GM12878 (cell line): ENCODE measurements at regions not wholly inside any gene's neighbourhood (a gene's known extent, or its start where the extent isn't known, plus 50 kb on each side); places are given as distances from the start of the nearest gene placed in this dataset.

Experiments used
- ATAC-seq: fragments of 200-7000 bp; cut with Tn5 transposase; 3 replicates; pipeline ENCODE4 v1.9.1; 2020; ENCODE audit warnings: mild to moderate bottlenecking, moderate library complexity
- BruUV-seq: library from RNA; stranded (reverse); fragments of 400-500 nt; replicated peaks from 2 replicates; lab custom pipeline; 2021; lab: Mats Ljungman, UMichigan
- CTCF ChIA-PET: fragments of 300-600 bp; sonication (Branson Sonifier 250); formaldehyde crosslinking; extraction: SDS; loops from one replicate; lab custom pipeline; 2021; ENCODE audit warnings: inconsistent platforms; lab: Yijun Ruan, JAX
- POLR2A ChIA-PET: fragments of 350-600 bp; formaldehyde crosslinking; extraction: SDS; loops from one replicate; lab custom pipeline; 2021; ENCODE audit warnings: inconsistent platforms; lab: Charles Lee
- RAD21 ChIA-PET: fragments of 300-600 bp; sonication (Branson Sonifier 250); formaldehyde crosslinking; loops from one replicate; lab custom pipeline; 2023; ENCODE audit warnings: antibody characterized with exemption; ENCODE audit not compliant: unreplicated experiment; lab: Charles Lee
- SMC1A ChIA-PET: fragments of 300-600 bp; sonication (Branson Sonifier 250); formaldehyde crosslinking; loops from one replicate; lab custom pipeline; 2023; ENCODE audit not compliant: unreplicated experiment, uncharacterized antibody; lab: Charles Lee
- DNase-seq: peaks from one replicate; pipeline ENCODE4 v3.0.0-alpha.2; 2011; ENCODE audit warnings: low read depth, low spot score
- FAIRE-seq: peaks from 3 replicates; lab custom pipeline; 2011; peaks lifted over from hg19 to GRCh38; lab: Jason Lieb, UNC
- H2AFZ ChIP-seq: 2 replicates; pipeline ENCODE4 v1.6.0; 2011; ENCODE audit warnings: low read depth, low read length, control low read depth; ENCODE audit not compliant: control insufficient read depth
- H3K27ac ChIP-seq: 2 replicates; pipeline ENCODE4 v1.5.1; 2011; ENCODE audit warnings: control low read depth; ENCODE audit not compliant: control insufficient read depth, insufficient read depth
- H3K27me3 ChIP-seq, 2 experiments: replicated peaks in 1 of 2; 2 replicates each; pipeline versions ENCODE4 v1.6.0 to v1.6.1; 2011; ENCODE audit warnings: low read length in 1 of 2; ENCODE audit not compliant: control insufficient read depth in 2 of 2, insufficient read depth in 2 of 2
- H3K36me3 ChIP-seq, 2 experiments: 2 replicates each; pipeline ENCODE4 v1.5.1; 2011; ENCODE audit warnings: low read length in 1 of 2; ENCODE audit not compliant: control insufficient read depth in 2 of 2, insufficient read depth in 2 of 2
- H3K4me1 ChIP-seq: 2 replicates; pipeline ENCODE4 v1.6.1; 2011; ENCODE audit warnings: mild to moderate bottlenecking, low read length, moderate library complexity, mixed read lengths; ENCODE audit not compliant: control insufficient read depth, insufficient read depth
- H3K4me2 ChIP-seq: 2 replicates; pipeline ENCODE4 v1.6.0; 2011; ENCODE audit warnings: control low read depth; ENCODE audit not compliant: control insufficient read depth, insufficient read depth
- H3K4me3 ChIP-seq: fragments of 200-600 bp; sonication (generic); 2 replicates; pipeline ENCODE4 v1.5.1; 2016
- H3K79me2 ChIP-seq: 2 replicates; pipeline ENCODE4 v1.6.0; 2011; ENCODE audit warnings: low read length; ENCODE audit not compliant: control insufficient read depth, insufficient read depth
- H3K9ac ChIP-seq: 2 replicates; pipeline ENCODE4 v1.8.0; 2011; ENCODE audit warnings: low read length, control low read depth, mixed read lengths; ENCODE audit not compliant: control insufficient read depth, insufficient read depth
- H3K9me3 ChIP-seq: replicated peaks from 3 replicates; pipeline ENCODE4 v1.5.1; 2011; ENCODE audit warnings: mild to moderate bottlenecking, low read length; ENCODE audit not compliant: control insufficient read depth, insufficient read depth
- H4K20me1 ChIP-seq: 2 replicates; pipeline ENCODE4 v1.6.0; 2011; ENCODE audit not compliant: control insufficient read depth, insufficient read depth
- ASH2L ChIP-seq: fragments of 300-600, 200-600 bp; sonication (generic); IDR thresholded peaks from 2 replicates; pipeline ENCODE4 v1.6.1; 2017; ENCODE audit warnings: low read depth, mild to moderate bottlenecking, borderline replicate concordance
- FOXM1 ChIP-seq: IDR thresholded peaks from 2 replicates; pipeline ENCODE4 v1.6.1; 2012; ENCODE audit warnings: low read depth, mild to moderate bottlenecking, inconsistent platforms, low read length, moderate library complexity
- HCFC1 ChIP-seq: fragments of 150-350 bp; IDR thresholded peaks from 2 replicates; pipeline ENCODE4 v1.6.1; 2014; ENCODE audit warnings: low read length
- JUNB ChIP-seq: IDR thresholded peaks from 2 replicates; pipeline ENCODE4 v1.6.1; 2016; ENCODE audit warnings: antibody characterized with exemption, mild to moderate bottlenecking
- MXI1 ChIP-seq: fragments of 150-350 bp; IDR thresholded peaks from 2 replicates; pipeline ENCODE4 v1.6.1; 2011; ENCODE audit warnings: low read depth, mild to moderate bottlenecking, inconsistent platforms, low read length, improper control_type of control experiment
- MYB ChIP-seq: fragments of 150-350 bp; IDR thresholded peaks from 2 replicates; pipeline ENCODE4 v1.6.1; 2014; ENCODE audit warnings: mild to moderate bottlenecking, low read depth, low read length, borderline replicate concordance
- NR2C2 ChIP-seq: IDR thresholded peaks from 2 replicates; pipeline ENCODE4 v1.6.1; 2011; ENCODE audit warnings: borderline replicate concordance, low read depth; ENCODE audit not compliant: control insufficient read depth, insufficient read length
- RAD51 ChIP-seq: fragments of 450-650 bp; IDR thresholded peaks from 2 replicates; pipeline ENCODE4 v1.6.1; 2016; ENCODE audit warnings: moderate library complexity, mild to moderate bottlenecking, inconsistent platforms
- SPI1 ChIP-seq: IDR thresholded peaks from 2 replicates; pipeline ENCODE4 v1.6.1; 2011; ENCODE audit warnings: low read depth, mild to moderate bottlenecking, low read length, moderate library complexity, borderline replicate concordance; ENCODE audit not compliant: insufficient read depth
- TAF1 ChIP-seq: IDR thresholded peaks from 2 replicates; pipeline ENCODE4 v1.6.1; 2011; ENCODE audit warnings: mild to moderate bottlenecking, low read depth, low read length, borderline replicate concordance
- TBL1XR1 ChIP-seq: IDR thresholded peaks from 2 replicates; pipeline ENCODE4 v1.6.1; 2012; ENCODE audit warnings: low read depth, low read length, improper control_type of control experiment
- WGBS: methylation state at CpG from one replicate; pipeline ENCODE4 v1.1.6; 2016; ENCODE audit warnings: low lambda C conversion rate; ENCODE audit not compliant: insufficient replicate concordance, insufficient coverage; ENCODE audit errors: missing lambda C conversion rate; 5-methylcytosine and 5-hydroxymethylcytosine counted together
- in situ Hi-C: fragments of 300-500 bp; cut with MboI; formaldehyde crosslinking; loops from 9 replicates; pipeline ENCODE4 v1.14.3; 2018; ENCODE audit warnings: mixed read lengths
- intact Hi-C: fragments of 100-400 bp; cut with micrococcal nuclease; formaldehyde crosslinking; loops from one replicate; pipeline ENCODE4 v1.14.2; 2022; ENCODE audit not compliant: unreplicated experiment
- TF ChIP-seq, protein P1 (sequence below): fragments of 450-650 bp; IDR thresholded peaks from 2 replicates; pipeline ENCODE4 v1.6.1; 2014; ENCODE audit warnings: mild to moderate bottlenecking
- TF ChIP-seq, protein P2 (sequence below): IDR thresholded peaks from 2 replicates; pipeline ENCODE4 v1.6.1; 2011; ENCODE audit warnings: mild to moderate bottlenecking, low read depth, low read length, moderate library complexity; ENCODE audit not compliant: insufficient replicate concordance
- TF ChIP-seq, protein P3 (sequence below): fragments of 450-650 bp; IDR thresholded peaks from 2 replicates; pipeline ENCODE4 v1.6.1; 2017; ENCODE audit warnings: borderline replicate concordance

DNA sequence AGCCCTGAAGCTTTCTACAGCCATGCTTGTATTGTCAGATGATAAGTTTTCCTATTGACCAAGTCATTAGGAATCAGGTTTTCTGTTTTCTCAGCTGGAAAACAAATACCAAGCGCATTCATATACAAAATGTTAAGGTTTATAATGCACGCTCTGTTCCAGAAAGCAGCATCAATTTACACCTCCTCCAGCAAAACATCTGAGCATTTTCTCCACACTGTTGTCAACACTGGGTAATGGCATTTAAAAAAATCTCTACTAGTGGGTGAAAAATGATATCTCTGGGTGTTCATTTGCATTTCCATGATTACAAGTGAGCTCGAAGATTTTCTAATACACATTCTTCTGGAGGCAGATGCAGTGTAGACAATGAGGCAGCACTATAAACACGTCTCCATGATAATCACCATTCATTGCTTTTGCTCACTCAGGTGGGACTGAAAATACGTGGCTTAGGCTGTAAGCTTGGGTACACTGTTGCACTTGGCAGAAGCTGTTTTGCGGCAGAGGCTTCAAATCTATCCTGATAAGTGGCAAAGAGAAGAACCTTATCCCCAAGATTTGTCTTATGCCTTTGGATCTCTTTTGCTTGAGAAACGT, 114.8 kb upstream of the PLPP4 start:
- H3K4me2 ChIP-seq: no peak overlapping the region
- no peak overlapping the region for H3K27ac ChIP-seq
- no peaks in the 10 kb centered on the region; a peak in 1 of 4 replicates for H3K27me3 ChIP-seq
- no peak for TF ChIP-seq RAD51
- TF ChIP-seq TAF1: no peak
- no peak for TF ChIP-seq JUNB
- no peak overlapping the region for H3K4me3 ChIP-seq
- ATAC-seq (no peak), FAIRE-seq (no peak), DNase-seq (no peak)
- SMC1A ChIA-PET: interaction anchor here (1.0 kb wide), 1 partner anchor 10 kb away, joined by 3 read pairs; no protein-coding TSS in a partner anchor
- BruUV-seq: no TSS peak
- no peaks in the 10 kb centered on the region for H3K79me2 ChIP-seq
- H3K9me3 ChIP-seq: no peaks in the 10 kb centered on the region
- RAD21 ChIA-PET: no interaction called here
- no peak overlapping the region for H2AFZ ChIP-seq
- no peaks in the 10 kb centered on the region for H3K36me3 ChIP-seq
- no peaks in the 10 kb centered on the region for H4K20me1 ChIP-seq
- WGBS: 22% methylated on average over 7 of the region's 7 CpGs
- no peaks in the 10 kb centered on the region for H3K4me1 ChIP-seq
- intact Hi-C loops (no loop called here), in situ Hi-C loops (no loop called here)
- H3K9ac ChIP-seq: no peak overlapping the region
- CTCF ChIA-PET: interaction anchor here (1.6 to 1.9 kb wide), 2 partner anchors 15 to 591 kb away, joined by 3 to 7 read pairs; no protein-coding TSS in a partner anchor
- POLR2A ChIA-PET: no interaction called here

DNA sequence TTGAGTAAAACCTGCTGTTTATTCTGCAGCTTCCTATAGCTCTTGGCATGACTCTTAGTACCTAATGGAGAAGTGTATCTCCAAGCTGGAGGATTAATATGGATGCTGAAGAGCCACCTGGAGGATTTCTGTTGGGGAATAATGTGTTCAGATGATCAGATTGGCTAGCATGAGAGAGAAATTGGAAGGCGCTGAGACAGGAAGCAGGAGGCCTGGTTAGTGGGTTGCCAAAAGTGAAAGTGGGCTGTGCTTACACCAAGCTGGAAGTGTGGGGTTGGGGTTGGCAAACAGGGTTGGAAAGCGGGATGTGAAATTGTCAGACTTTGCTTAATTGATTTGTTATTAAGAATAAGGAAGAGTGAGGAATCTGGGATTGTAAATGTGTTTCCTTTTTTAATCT, 111.8 kb upstream of the PLPP4 start:
- Histone ChIP-seq H3K27ac (no peak overlapping the region), H4K20me1 (no peaks in the 10 kb centered on the region), H2AFZ (no peak overlapping the region), H3K36me3 (no peaks in the 10 kb centered on the region), H3K4me1 (no peaks in the 10 kb centered on the region), H3K4me2 (no peak overlapping the region), H3K27me3 (no peaks in the 10 kb centered on the region; a peak in 1 of 4 replicates), H3K9ac (no peak overlapping the region), H3K4me3 (no peak overlapping the region), H3K79me2 (no peaks in the 10 kb centered on the region), H3K9me3 (no peaks in the 10 kb centered on the region)
- POLR2A ChIA-PET: no interaction called here
- DNase-seq (no peak), FAIRE-seq (no peak), ATAC-seq (no peak)
- in situ Hi-C loops: no loop called here
- RAD21 ChIA-PET: no interaction called here
- intact Hi-C loops: no loop called here
- WGBS: 0% methylated on average over 2 of the region's 2 CpGs
- BruUV-seq: no TSS peak
- CTCF ChIA-PET: interaction anchor here (0.6 to 2.9 kb wide), 2 partner anchors 8 to 19 kb away, joined by 3 to 9 read pairs; no protein-coding TSS in a partner anchor
- SMC1A ChIA-PET: no interaction called here
- TF ChIP-seq SPI1 (no peak), TBL1XR1 (no peak), NR2C2 (no peak), HCFC1 (no peak), ASH2L (no peak), FOXM1 (no peak), MYB (no peak), MXI1 (no peak)
- TF ChIP-seq, protein P1, sequence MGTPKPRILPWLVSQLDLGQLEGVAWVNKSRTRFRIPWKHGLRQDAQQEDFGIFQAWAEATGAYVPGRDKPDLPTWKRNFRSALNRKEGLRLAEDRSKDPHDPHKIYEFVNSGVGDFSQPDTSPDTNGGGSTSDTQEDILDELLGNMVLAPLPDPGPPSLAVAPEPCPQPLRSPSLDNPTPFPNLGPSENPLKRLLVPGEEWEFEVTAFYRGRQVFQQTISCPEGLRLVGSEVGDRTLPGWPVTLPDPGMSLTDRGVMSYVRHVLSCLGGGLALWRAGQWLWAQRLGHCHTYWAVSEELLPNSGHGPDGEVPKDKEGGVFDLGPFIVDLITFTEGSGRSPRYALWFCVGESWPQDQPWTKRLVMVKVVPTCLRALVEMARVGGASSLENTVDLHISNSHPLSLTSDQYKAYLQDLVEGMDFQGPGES: no peak
- TF ChIP-seq, protein P2, sequence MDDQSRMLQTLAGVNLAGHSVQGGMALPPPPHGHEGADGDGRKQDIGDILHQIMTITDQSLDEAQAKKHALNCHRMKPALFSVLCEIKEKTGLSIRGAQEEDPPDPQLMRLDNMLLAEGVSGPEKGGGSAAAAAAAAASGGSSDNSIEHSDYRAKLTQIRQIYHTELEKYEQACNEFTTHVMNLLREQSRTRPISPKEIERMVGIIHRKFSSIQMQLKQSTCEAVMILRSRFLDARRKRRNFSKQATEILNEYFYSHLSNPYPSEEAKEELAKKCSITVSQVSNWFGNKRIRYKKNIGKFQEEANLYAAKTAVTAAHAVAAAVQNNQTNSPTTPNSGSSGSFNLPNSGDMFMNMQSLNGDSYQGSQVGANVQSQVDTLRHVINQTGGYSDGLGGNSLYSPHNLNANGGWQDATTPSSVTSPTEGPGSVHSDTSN: no peak
- TF ChIP-seq, protein P3, sequence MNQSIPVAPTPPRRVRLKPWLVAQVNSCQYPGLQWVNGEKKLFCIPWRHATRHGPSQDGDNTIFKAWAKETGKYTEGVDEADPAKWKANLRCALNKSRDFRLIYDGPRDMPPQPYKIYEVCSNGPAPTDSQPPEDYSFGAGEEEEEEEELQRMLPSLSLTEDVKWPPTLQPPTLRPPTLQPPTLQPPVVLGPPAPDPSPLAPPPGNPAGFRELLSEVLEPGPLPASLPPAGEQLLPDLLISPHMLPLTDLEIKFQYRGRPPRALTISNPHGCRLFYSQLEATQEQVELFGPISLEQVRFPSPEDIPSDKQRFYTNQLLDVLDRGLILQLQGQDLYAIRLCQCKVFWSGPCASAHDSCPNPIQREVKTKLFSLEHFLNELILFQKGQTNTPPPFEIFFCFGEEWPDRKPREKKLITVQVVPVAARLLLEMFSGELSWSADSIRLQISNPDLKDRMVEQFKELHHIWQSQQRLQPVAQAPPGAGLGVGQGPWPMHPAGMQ: no peak
